Smooth muscle cell (in vitro differentiated cells): ENCODE measurements at regions not wholly inside any gene's neighbourhood (a gene's known extent, or its start where the extent isn't known, plus 50 kb on each side); places are given as distances from the start of the nearest gene placed in this dataset.
A peak's percentile ranks its signal among the peaks of the same experiment; 100 is the strongest.

Source experiments
- DNase-seq: peaks from one replicate; lab custom pipeline; 2025; ENCODE audit not compliant: unreplicated experiment; lab: John Stamatoyannopoulos, UW
- H2AFZ ChIP-seq: fragments of 200-600 bp; sonication (generic); 2 replicates; pipeline ENCODE4 v1.6.0; 2016; ENCODE audit warnings: antibody characterized with exemption, low read depth, mild to moderate bottlenecking
- H3F3A ChIP-seq: fragments of 200-600 bp; sonication (generic); 2 replicates; pipeline ENCODE4 v1.6.0; 2017; ENCODE audit warnings: antibody characterized with exemption, low read depth
- H3K27ac ChIP-seq: fragments of 200-600 bp; sonication (generic); 2 replicates; pipeline ENCODE4 v1.5.1; 2016; ENCODE audit warnings: low read depth, mild to moderate bottlenecking
- H3K27me3 ChIP-seq: fragments of 200-600 bp; sonication (generic); 2 replicates; pipeline ENCODE4 v1.6.1; 2016; ENCODE audit warnings: low read depth, mild to moderate bottlenecking
- H3K36me3 ChIP-seq: fragments of 200-600 bp; sonication (generic); 2 replicates; pipeline ENCODE4 v1.5.1; 2016; ENCODE audit warnings: low read depth
- H3K4me1 ChIP-seq: fragments of 200-600 bp; sonication (generic); 2 replicates; pipeline ENCODE4 v1.5.1; 2016; ENCODE audit warnings: low read depth
- H3K4me2 ChIP-seq: fragments of 200-600 bp; sonication (generic); 2 replicates; pipeline ENCODE4 v1.6.0; 2016; ENCODE audit warnings: mild to moderate bottlenecking
- H3K4me3 ChIP-seq: fragments of 200-600 bp; sonication (generic); 2 replicates; pipeline ENCODE4 v1.5.1; 2016; ENCODE audit warnings: mild to moderate bottlenecking
- H3K79me2 ChIP-seq: fragments of 200-600 bp; sonication (generic); 2 replicates; pipeline ENCODE4 v1.6.0; 2016; ENCODE audit warnings: low read depth, mild to moderate bottlenecking
- H3K9ac ChIP-seq: fragments of 200-600 bp; sonication (generic); 2 replicates; pipeline ENCODE4 v1.6.0; 2016; ENCODE audit warnings: low read depth
- H3K9me3 ChIP-seq: fragments of 200-600 bp; sonication (generic); replicated peaks from 2 replicates; pipeline ENCODE4 v1.5.1; 2016; ENCODE audit warnings: low read depth
- H4K20me1 ChIP-seq: fragments of 200-600 bp; sonication (generic); 2 replicates; pipeline ENCODE4 v1.6.0; 2016; ENCODE audit warnings: low read depth
- WGBS: methylation state at CpG from one replicate; pipeline ENCODE4 v1.1.7; 2016; ENCODE audit warnings: low lambda C conversion rate; 5-methylcytosine and 5-hydroxymethylcytosine counted together
- TF ChIP-seq, protein P1 (sequence below): fragments of 200-600 bp; sonication (generic); IDR thresholded peaks from 2 replicates; pipeline ENCODE4 v1.5.1; 2017; ENCODE audit warnings: borderline replicate concordance, mild to moderate bottlenecking, antibody characterized with exemption; ENCODE audit not compliant: insufficient read depth, poor library complexity, severe bottlenecking

DNA sequence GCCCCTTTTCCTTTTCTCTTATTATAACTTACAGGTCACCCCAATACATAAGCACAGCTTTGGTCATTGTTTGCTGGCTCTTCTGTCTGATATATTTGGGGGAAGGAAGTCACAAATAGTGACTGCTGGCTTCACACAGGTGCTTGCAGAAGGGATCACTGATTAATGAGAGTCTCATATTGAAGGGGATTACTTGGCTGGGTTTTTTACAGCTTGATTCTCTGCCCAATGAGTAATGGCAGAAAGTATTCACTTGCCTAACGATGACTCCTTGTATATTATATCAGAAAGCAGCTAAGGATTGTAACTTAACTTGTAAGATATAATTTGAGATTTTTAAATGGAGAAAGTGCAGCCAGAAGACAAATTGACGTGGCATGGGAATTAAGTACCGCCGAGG, 119.3 kb upstream of the PFN2 start:
- H2AFZ ChIP-seq = no peak overlapping the region
- H4K20me1 ChIP-seq = no peaks in the 10 kb centered on the region
- H3K4me2 ChIP-seq = no peak overlapping the region
- H3K4me3 ChIP-seq = no peak overlapping the region
- TF ChIP-seq, protein P1, sequence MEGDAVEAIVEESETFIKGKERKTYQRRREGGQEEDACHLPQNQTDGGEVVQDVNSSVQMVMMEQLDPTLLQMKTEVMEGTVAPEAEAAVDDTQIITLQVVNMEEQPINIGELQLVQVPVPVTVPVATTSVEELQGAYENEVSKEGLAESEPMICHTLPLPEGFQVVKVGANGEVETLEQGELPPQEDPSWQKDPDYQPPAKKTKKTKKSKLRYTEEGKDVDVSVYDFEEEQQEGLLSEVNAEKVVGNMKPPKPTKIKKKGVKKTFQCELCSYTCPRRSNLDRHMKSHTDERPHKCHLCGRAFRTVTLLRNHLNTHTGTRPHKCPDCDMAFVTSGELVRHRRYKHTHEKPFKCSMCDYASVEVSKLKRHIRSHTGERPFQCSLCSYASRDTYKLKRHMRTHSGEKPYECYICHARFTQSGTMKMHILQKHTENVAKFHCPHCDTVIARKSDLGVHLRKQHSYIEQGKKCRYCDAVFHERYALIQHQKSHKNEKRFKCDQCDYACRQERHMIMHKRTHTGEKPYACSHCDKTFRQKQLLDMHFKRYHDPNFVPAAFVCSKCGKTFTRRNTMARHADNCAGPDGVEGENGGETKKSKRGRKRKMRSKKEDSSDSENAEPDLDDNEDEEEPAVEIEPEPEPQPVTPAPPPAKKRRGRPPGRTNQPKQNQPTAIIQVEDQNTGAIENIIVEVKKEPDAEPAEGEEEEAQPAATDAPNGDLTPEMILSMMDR = no peak
- H3K4me1 ChIP-seq = no peaks in the 10 kb centered on the region
- WGBS = 75% methylated on average over 4 of the region's 4 CpGs
- no peaks in the 10 kb centered on the region for H3K27me3 ChIP-seq
- H3K79me2 ChIP-seq = no peaks in the 10 kb centered on the region
- no peaks in the 10 kb centered on the region for H3K9me3 ChIP-seq
- DNase-seq = no peak
- no peak overlapping the region for H3K27ac ChIP-seq
- no peaks in the 10 kb centered on the region for H3K36me3 ChIP-seq
- no peaks in the 10 kb centered on the region for H3F3A ChIP-seq
- no peak overlapping the region for H3K9ac ChIP-seq

- H2AFZ ChIP-seq = no peak overlapping the region
- H3K27ac ChIP-seq = peak overlapping the region; percentile 18
- peak overlapping the region; percentile 69 for H3K4me2 ChIP-seq
- H3K4me1 ChIP-seq = peaks cover 13% of the 10 kb centered on the region
- H3K79me2 ChIP-seq = no peaks in the 10 kb centered on the region
- no peaks in the 10 kb centered on the region for H4K20me1 ChIP-seq
- peak overlapping the region; percentile 31 for H3K4me3 ChIP-seq
- H3F3A ChIP-seq = peaks cover 31% of the 10 kb centered on the region
- DNase-seq = no peak
- no peaks in the 10 kb centered on the region for H3K36me3 ChIP-seq
- H3K9me3 ChIP-seq = no peaks in the 10 kb centered on the region
- 97% methylated on average over 1 of the region's 1 CpG for WGBS
- TF ChIP-seq, protein P1 = no peak
- H3K9ac ChIP-seq = no peak overlapping the region
- H3K27me3 ChIP-seq = no peaks in the 10 kb centered on the region
Measured at GRCh38 chr3:150084128-150084527, 113.4 kb upstream of the PFN2 start.

DNA sequence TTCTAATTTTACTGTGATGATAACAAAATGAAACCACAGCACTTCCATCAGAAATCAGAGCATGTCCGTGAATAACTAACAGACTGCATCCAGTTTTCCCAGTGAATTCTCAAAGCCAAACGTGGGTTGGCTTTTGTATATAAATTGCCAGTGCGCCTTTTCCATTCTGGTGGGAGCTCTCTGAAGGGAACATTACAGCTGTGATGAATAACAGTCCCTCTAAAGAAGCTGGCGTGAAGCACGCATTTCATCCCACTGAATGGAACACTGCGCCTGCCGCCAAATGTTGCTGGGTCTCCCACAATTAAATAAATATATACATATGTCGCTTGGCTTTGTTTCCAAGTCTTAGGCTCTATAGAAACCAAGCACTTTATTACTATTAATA, 113.0 kb upstream of the PFN2 start:
- Histone ChIP-seq H3K4me1 (peaks cover 13% of the 10 kb centered on the region), H3K79me2 (no peaks in the 10 kb centered on the region), H3K27me3 (no peaks in the 10 kb centered on the region), H3F3A (peaks cover 33% of the 10 kb centered on the region), H3K4me3 (peak overlapping the region; percentile 31), H3K27ac (peak overlapping the region; percentile 18), H4K20me1 (no peaks in the 10 kb centered on the region), H2AFZ (no peak overlapping the region), H3K9ac (no peak overlapping the region), H3K36me3 (no peaks in the 10 kb centered on the region), H3K4me2 (peak overlapping the region; percentile 69), H3K9me3 (no peaks in the 10 kb centered on the region)
- DNase-seq = no peak
- TF ChIP-seq, protein P1 = no peak
- WGBS = 27% methylated on average over 8 of the region's 8 CpGs

DNA sequence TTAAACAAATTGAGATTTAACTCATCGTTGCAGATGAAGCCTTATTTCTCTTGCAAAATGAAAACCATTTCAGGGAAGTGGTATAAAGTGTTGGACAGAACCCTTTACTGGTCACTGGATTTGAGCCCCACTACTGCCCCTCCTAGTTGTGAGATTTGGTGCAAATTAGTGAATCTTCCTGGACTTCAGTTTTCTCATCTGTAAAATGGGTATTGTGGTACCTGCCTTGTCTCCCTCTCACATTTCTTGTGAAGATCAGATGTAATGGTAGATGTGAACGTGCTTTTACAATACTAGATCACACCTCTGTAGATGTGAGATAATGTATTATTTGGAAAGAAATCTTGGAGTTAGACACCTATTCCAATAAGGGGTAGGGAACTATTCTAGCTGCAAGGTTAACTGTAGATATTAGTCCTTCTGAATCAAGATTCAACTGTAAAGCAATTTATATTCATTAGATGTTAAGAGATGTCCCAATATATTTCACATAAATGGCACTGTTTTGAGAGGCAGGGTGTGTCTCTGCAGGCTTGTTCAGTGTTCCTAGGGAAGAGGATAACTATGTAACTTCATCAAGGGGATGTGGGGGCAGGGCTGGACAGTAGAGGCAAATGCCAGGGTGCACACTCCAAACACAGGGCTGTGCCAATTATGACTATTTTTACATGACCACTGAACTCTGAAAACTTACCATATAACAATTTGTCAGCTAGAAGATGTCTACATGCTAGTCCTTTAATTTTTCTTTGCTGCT, 112.4 kb upstream of the PFN2 start:
- H2AFZ ChIP-seq = no peak overlapping the region
- H3K79me2 ChIP-seq = no peaks in the 10 kb centered on the region
- no peak overlapping the region for H3K9ac ChIP-seq
- peak overlapping the region; percentile 18 for H3K27ac ChIP-seq
- DNase-seq = no peak
- peaks cover 37% of the 10 kb centered on the region for H3F3A ChIP-seq
- no peaks in the 10 kb centered on the region for H3K9me3 ChIP-seq
- 90% methylated on average over 2 of the region's 2 CpGs for WGBS
- no peaks in the 10 kb centered on the region for H3K36me3 ChIP-seq
- no peaks in the 10 kb centered on the region for H4K20me1 ChIP-seq
- peak overlapping the region; percentile 69 for H3K4me2 ChIP-seq
- no peaks in the 10 kb centered on the region for H3K27me3 ChIP-seq
- peak overlapping the region; percentile 31 for H3K4me3 ChIP-seq
- TF ChIP-seq, protein P1 = no peak
- H3K4me1 ChIP-seq = peaks cover 13% of the 10 kb centered on the region
